Posterior vena cava (tissue), 2 donors: ENCODE measurements at regions not wholly inside any gene's neighbourhood (a gene's known extent, or its start where the extent isn't known, plus 50 kb on each side); places are given as distances from the start of the nearest gene placed in this dataset.
A peak's percentile ranks its signal among the peaks of the same experiment; 100 is the strongest.

ENCODE experiments used
- DNase-seq: peaks from one replicate; pipeline ENCODE4 v3.0.0-alpha.2; 2020; ENCODE audit warnings: low spot score
- intact Hi-C, 2 donors: fragments of 100-400 bp; cut with DNase I; formaldehyde crosslinking; loops; one replicate each; pipeline versions ENCODE4 v1.14.1 to v1.14.2; 2022 to 2023
- donor health status: DM: yes; HTN: yes; CAD: no.
- donor health status: DM: yes; HTN: yes; CAD: no.

DNA sequence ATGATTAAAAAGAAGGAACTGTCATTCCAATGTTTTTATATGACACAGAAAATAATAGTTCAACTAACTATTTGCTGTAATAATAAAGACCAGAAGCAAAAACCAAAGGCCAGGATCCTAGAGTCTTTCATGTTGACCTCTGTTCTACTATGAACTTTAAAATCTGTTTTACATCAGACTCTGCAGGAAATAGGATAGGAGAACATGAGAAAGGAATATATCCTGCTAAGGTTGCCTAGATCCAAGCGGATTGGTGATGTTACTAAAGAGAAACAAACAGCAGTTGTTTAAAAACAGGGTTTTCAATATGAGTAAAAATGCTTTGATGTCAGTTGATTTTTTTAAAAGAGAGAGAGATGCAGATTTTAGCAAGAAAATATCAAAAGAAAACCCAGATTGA is 549.6 kb downstream of the ZIC1 start:
- intact Hi-C loops, result no loop called here
- DNase-seq, result no peak

GRCh38 chr3:147960786-147961185 is 551.6 kb downstream of the ZIC1 start:
- no peak for DNase-seq
- intact Hi-C loops, result no loop called here

- no peak for DNase-seq
Measured at GRCh38 chr3:147962408-147963164, 553.4 kb downstream of the ZIC1 start.

DNA sequence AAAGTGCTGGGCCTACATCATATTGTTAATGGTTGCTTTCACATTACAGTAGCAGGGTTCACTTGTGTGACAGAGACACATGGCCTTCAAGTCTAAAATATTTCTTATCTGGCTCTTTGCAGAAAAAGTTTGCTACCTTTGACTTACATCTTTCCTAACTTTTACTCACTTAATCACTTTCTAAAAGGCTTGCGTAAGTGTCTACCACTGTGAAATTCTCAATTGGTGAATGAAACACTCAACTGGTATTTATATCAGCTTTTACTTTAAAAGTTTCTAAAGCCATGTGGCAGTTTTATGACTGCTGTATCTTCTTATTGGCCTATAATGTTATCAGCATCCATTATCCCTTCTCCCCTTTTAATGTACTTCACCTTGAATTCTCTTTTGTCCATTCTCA is 554.5 kb downstream of the ZIC1 start:
- intact Hi-C loops, result no loop called here
- DNase-seq, result no peak

More at GRCh38 chr3:147962408-147963164, 553.4 kb downstream of the ZIC1 start:
- intact Hi-C loops, result no loop called here

- intact Hi-C loops, result no loop called here
- no peak for DNase-seq
Measured at GRCh38 chr3:147975165-147975564, 566.0 kb downstream of the ZIC1 start.

- no peak for DNase-seq
- intact Hi-C loops, result no loop called here
Measured at GRCh38 chr3:147977001-147977400, 567.8 kb downstream of the ZIC1 start.

DNA sequence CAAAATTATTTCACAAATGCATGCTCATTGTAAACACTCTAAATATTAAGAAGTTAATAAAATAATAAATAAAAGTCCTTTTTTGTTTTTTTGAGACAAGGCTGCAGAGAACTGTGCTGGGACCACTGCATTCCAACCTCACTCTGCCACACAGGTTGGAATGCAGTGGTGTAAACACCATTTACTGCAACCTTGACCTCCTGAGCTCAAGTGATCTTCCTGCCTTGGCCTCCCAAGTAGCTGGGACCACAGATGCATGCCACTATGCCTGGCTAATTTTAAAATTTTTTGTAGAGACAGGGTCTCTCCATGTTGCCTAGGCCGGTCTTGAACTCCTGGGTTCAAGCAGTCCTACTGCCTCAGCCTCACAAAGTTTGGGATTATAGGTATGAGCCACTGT is 578.4 kb downstream of the ZIC1 start:
- DNase-seq, result no peak
- intact Hi-C loops, result no loop called here

DNA sequence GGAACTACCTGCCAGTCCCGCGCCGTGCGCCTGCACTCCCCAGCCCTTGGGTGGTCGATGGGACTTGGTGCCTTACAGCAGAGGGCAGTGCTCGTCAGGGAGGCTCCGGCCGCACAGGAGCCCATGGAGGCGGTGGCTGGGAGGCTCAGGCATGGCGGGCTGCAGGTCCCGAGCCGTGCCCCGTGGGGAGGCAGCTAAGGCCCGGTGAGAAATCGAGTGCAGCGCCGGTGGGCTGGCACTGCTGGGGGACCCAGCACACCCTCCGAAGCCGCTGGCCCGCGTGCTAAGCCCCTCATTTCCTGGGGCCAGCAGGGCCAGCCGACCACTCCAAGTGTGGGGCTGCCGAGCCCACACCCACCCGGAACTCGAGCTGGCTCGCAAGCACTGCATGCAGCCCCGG is 580.2 kb downstream of the ZIC1 start:
- DNase-seq, result peak; percentile 81
- intact Hi-C loops, result no loop called here

DNA sequence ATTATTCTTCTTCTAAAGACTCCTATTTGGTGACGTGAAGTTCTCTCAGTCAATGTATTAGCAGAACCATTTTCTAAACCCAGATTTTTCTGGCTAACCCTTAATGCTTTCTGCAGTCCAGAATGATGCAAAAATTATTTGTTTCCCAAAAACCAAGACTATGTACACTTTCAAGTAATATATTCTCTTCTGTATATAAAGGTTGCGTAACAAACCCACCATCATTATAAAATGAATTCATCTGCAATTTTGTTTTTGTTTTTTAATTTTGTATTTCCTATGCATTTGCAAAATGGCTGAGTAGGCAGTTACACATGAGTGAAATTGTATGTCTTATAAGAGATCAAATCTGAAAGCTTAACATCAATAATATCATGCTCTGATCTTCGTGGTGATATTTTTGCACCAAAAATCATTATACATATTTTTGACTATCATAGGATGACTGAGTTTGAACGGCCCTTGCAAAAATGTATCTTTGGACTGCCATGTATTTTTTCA is 593.6 kb downstream of the ZIC1 start:
- DNase-seq, result no peak
- intact Hi-C loops, result no loop called here

DNA sequence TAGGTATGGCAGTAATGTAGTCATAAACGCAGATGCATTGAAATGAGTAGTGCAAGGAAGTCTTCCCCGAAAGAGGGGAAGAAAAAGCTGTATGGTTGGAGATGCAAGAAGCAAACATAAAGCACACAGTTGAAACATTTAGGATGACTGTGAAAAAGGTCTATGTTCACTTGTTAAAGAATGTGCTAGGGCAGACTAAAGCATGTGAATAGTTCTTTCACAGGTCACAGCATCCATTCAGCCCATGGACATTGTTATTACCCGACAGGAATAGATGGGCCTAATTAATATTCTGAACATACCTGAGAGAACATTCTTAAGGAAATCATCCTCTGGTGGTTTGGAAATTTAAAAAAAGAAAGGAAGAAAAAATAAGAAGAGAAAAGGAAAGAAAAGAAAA is 595.2 kb downstream of the ZIC1 start:
- DNase-seq, result no peak
- intact Hi-C loops, result no loop called here

GRCh38 chr3:148005456-148005855 is 596.3 kb downstream of the ZIC1 start:
- no peak for DNase-seq
- intact Hi-C loops, result no loop called here

- intact Hi-C loops, result no loop called here
- DNase-seq, result no peak
Measured at GRCh38 chr3:148006508-148006907, 597.3 kb downstream of the ZIC1 start.

GRCh38 chr3:148008591-148008990 is 599.4 kb downstream of the ZIC1 start:
- no peak for DNase-seq
- intact Hi-C loops, result no loop called here

DNA sequence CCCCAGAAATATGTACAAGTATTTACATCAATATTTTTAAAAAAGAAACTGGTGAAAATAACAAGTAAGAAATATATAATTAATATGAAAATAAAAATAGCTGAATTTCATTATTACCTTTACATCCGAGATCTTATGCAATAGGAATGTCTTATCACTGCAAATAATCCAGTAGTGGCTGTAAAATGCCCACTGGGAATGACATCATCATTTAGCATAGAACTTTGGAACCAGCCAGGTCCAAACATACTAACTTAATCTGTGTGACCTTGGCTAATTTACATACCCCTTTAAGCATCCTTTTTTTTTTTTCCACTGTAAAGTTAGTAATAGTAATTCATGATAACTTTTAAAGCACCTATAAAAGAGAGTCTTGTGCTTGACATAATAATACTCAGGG is 611.7 kb downstream of the ZIC1 start:
- intact Hi-C loops, result no loop called here
- DNase-seq, result no peak

DNA sequence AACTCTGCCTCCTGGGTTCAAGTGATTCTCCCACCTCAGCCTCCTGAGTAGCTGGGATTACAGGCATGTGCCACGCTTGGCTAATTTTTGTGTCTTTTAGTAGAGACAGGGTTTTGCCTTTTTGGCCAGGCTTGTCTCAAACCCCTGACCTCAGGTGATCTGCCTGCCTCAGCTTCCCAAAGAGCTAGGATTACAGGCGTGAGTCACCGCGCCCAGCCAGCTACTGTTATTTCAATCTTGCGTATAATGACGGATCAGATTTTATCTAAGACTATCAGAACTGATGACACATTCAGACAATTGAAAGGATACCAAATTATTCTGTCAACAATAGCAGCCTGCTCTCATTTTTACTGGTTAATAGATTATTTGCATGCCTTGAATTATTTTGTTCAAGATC is 612.2 kb downstream of the ZIC1 start:
- intact Hi-C loops, result no loop called here
- no peak for DNase-seq

DNA sequence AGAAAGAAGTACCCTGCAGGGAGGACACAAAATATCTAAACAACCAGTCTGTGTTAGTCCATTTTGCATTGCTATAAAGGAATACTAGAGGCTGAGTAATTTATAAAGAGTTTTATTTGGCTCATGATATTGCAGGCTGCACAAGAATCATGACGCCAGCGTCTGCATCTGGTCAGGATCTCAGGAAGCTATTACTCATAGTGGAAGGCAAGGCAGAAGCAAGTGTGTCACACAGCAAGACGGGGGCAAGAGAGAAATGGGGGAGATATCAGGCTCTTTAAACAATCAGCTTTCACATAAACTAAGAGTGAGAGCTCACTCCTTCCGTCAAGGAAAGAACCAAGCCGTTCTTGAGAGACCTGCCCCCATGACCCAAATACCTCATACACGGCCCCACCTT is 614.8 kb downstream of the ZIC1 start:
- intact Hi-C loops, result no loop called here
- DNase-seq, result peak; percentile 78

GRCh38 chr3:148026009-148026588 is 616.9 kb downstream of the ZIC1 start:
- intact Hi-C loops, result no loop called here

GRCh38 chr3:148030975-148031374 is 621.8 kb downstream of the ZIC1 start:
- no peak for DNase-seq
- intact Hi-C loops, result no loop called here

More at GRCh38 chr3:148026009-148026588, 616.9 kb downstream of the ZIC1 start:
- no peak for DNase-seq

DNA sequence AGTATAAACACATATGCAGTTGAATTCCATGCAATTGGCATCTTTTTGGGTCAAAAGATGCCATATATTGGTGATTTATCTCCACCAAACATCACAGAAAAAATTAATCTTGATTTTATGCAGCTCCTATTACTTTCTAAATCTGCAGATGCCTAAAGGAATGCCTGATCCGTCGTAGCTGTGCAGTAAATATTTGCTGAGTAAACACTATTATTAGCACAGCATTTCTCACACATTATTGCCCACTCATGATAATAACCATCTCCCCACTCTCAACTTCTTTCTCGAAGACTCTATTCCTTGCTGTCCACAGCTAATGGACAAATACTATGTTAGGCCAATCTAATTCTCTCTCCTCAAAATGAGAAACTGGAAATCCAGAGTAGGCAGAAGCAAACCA is 625.2 kb downstream of the ZIC1 start:
- intact Hi-C loops, result no loop called here
- DNase-seq, result no peak

DNA sequence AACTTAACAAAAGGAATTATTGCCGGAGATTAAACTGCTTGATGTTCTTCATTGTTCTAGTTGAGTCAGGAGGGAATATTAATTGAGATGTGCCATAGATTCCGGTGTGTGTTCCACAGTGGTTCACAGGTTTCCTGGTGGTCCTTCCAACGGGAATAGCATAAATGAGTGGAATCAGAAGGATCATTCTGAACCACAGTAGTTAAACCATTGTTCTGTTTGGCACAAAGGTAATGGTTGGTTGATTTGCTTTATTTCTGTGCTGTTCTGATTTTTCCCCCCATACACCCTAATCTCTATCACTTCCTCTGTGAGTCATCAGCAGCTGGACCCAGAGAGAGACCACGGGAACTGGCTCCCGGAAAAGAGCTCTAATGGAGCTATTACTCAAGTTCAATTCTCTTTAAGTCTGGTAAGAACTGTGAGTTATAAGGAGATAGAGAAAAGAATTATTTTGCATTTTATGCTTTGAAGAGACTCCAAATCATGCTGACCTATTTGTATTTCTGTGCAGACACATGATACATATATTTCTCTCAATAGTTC is 627.2 kb downstream of the ZIC1 start:
- intact Hi-C loops, result no loop called here
- no peak for DNase-seq
